GM19043 (cell line): ENCODE measurements at regions not wholly inside any gene's neighbourhood (a gene's known extent, or its start where the extent isn't known, plus 50 kb on each side); places are given as distances from the start of the nearest gene placed in this dataset.

ENCODE experiments used
- ATAC-seq: cut with Tn5 transposase; IDR thresholded peaks from one replicate; pipeline ENCODE4 v1.9.1; 2021; ENCODE audit warnings: low read depth; ENCODE audit not compliant: unreplicated experiment

- ATAC-seq: no peak
Observed at GRCh38 chr20:6693178-6693807, 74.2 kb upstream of the BMP2 start.

- ATAC-seq: no peak
Observed at GRCh38 chr20:6692566-6693173, 74.8 kb upstream of the BMP2 start.

GRCh38 chr20:6691516-6691915 is 76.0 kb upstream of the BMP2 start:
- ATAC-seq: no peak

GRCh38 chr20:6689339-6689973 is 78.0 kb upstream of the BMP2 start:
- no peak for ATAC-seq

- peak; percentile 77 for ATAC-seq
Observed at GRCh38 chr20:6686171-6686570, 81.3 kb upstream of the BMP2 start.

- no peak for ATAC-seq
Observed at GRCh38 chr20:6685626-6686025, 81.9 kb upstream of the BMP2 start.

- ATAC-seq: no peak
Observed at GRCh38 chr20:6685181-6685582, 82.3 kb upstream of the BMP2 start.

GRCh38 chr20:6683021-6683977 is 84.2 kb upstream of the BMP2 start:
- no peak for ATAC-seq

- ATAC-seq: no peak
Observed at GRCh38 chr20:6680854-6681253, 86.6 kb upstream of the BMP2 start.

- ATAC-seq: no peak
Observed at GRCh38 chr20:6680441-6680840, 87.0 kb upstream of the BMP2 start.

- ATAC-seq: no peak
Observed at GRCh38 chr20:6679086-6679485, 88.4 kb upstream of the BMP2 start.

- ATAC-seq: no peak
Observed at GRCh38 chr20:6678101-6678500, 89.4 kb upstream of the BMP2 start.

- ATAC-seq: no peak
Observed at GRCh38 chr20:6674831-6675230, 92.7 kb upstream of the BMP2 start.

GRCh38 chr20:6673071-6673470 is 94.4 kb upstream of the BMP2 start:
- ATAC-seq: no peak

GRCh38 chr20:6671829-6672228 is 95.7 kb upstream of the BMP2 start:
- ATAC-seq: no peak

- ATAC-seq: no peak
Observed at GRCh38 chr20:6668546-6668945, 98.9 kb upstream of the BMP2 start.

GRCh38 chr20:6665621-6666355 is 101.7 kb upstream of the BMP2 start:
- ATAC-seq: no peak

GRCh38 chr20:6665161-6665560 is 102.3 kb upstream of the BMP2 start:
- no peak for ATAC-seq

- ATAC-seq: no peak
Observed at GRCh38 chr20:6664574-6664973, 102.9 kb upstream of the BMP2 start.

GRCh38 chr20:6663751-6664388 is 103.6 kb upstream of the BMP2 start:
- no peak for ATAC-seq
